ENCODE measurements at regions not wholly inside any gene's neighbourhood (a gene's known extent, or its start where the extent isn't known, plus 50 kb on each side); places are given as distances from the start of the nearest gene placed in this dataset.

GRCh38 chr11:112525270-112525669 is 264.6 kb upstream of the PLET1 start:
- TF ChIP-seq CTCF (IDR thresholded peaks at IDR 0.05): no peak
- no peak for TF ChIP-seq ZFX (IDR thresholded peaks at IDR 0.05; ENCODE audit: borderline replicate concordance)
